Ectodermal cell (in vitro differentiated cells): ENCODE measurements at regions not wholly inside any gene's neighbourhood (a gene's known extent, or its start where the extent isn't known, plus 50 kb on each side); places are given as distances from the start of the nearest gene placed in this dataset.
"Not testable (repeated sequence)": the region's sequence is repeated elsewhere in the genome, so short reads cannot be mapped to it uniquely, and the experiment has no call there.

ENCODE experiments used
- H3K27ac ChIP-seq: 2 replicates; pipeline ENCODE4 v1.7.0; 2013; ENCODE audit warnings: mild to moderate bottlenecking, low read depth, low read length; ENCODE audit not compliant: insufficient read depth, poor library complexity, severe bottlenecking
- H3K27me3 ChIP-seq: 2 replicates; pipeline ENCODE4 v1.7.0; 2013; ENCODE audit warnings: mild to moderate bottlenecking, low read length; ENCODE audit not compliant: insufficient read depth, control insufficient read depth, poor library complexity, severe bottlenecking
- H3K36me3 ChIP-seq: one replicate; pipeline ENCODE4 v1.7.0; 2013; ENCODE audit warnings: low read length; ENCODE audit not compliant: control insufficient read depth, insufficient read depth
- H3K4me1 ChIP-seq: one replicate; pipeline ENCODE4 v1.7.0; 2013; ENCODE audit warnings: low read length; ENCODE audit not compliant: control insufficient read depth, insufficient read depth
- H3K4me3 ChIP-seq: 2 replicates; pipeline ENCODE4 v1.7.0; 2013; ENCODE audit warnings: low read depth, low read length, control low read depth; ENCODE audit not compliant: insufficient read depth
- H3K9me3 ChIP-seq: 2 replicates; pipeline ENCODE4 v1.7.0; 2013; ENCODE audit warnings: mild to moderate bottlenecking, low read length, moderate library complexity; ENCODE audit not compliant: control insufficient read depth
- WGBS, 2 experiments: methylation state at CpG; one replicate each; pipeline ENCODE4 v1.1.7; 2013; ENCODE audit warnings: missing lambda C conversion rate in 2 of 2; 5-methylcytosine and 5-hydroxymethylcytosine counted together

DNA sequence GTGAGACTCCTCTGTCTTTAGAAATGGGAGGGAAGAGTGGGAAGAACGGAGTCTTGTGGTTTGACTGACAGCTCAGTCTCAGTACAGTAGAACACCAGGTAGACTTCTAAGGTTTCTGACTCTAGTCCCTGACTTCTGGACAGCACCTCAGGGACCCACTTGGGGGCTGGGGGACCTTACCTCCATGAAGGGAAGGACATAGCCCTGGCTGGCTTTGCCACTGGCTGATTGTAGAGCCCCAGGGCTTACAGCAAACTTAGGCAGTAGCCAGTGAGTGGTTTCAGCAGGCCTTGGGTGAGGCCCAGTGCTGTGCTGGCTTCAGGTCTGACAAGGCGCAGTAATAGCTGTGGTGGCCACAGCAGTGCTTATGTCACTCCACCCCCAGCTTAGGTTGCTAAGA is 290.0 kb upstream of the PRR16 start:
- H3K36me3 ChIP-seq, result no peaks in the 10 kb centered on the region

DNA sequence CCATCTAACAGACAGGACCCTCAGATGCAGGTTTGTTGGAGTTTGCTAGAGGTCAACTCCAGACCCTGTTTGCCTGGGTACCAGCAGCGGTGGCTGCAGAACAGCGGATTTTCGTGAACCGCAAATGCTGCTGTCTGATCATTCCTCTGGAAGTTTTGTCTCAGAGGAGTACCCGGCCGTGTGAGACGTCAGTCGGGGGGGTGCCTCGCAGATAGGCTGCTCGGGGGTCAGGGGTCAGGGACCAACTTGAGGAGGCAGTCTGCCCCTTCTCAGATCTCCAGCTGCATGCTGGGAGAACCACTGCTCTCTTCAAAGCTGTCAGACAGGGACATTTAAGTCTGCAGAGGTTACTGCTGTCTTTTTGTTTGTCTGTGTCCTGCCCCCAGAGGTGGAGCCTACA is 282.9 kb upstream of the PRR16 start:
- not testable (repeated sequence) for H3K36me3 ChIP-seq, H3K27ac ChIP-seq, H3K9me3 ChIP-seq, H3K4me3 ChIP-seq, H3K4me1 ChIP-seq, H3K27me3 ChIP-seq
- WGBS, 2 experiments, result 96% methylated on average over 10 of the region's 10 CpGs

More for the DNA sequence above, 290.0 kb upstream of the PRR16 start:
- Histone ChIP-seq H3K9me3 (no peaks in the 10 kb centered on the region), H3K4me3 (no peak overlapping the region), H3K27ac (no peak overlapping the region), H3K27me3 (no peaks in the 10 kb centered on the region), H3K4me1 (no peaks in the 10 kb centered on the region)
- WGBS, 2 experiments, result 94 to 98% methylated on average over 2 of the region's 2 CpGs

DNA sequence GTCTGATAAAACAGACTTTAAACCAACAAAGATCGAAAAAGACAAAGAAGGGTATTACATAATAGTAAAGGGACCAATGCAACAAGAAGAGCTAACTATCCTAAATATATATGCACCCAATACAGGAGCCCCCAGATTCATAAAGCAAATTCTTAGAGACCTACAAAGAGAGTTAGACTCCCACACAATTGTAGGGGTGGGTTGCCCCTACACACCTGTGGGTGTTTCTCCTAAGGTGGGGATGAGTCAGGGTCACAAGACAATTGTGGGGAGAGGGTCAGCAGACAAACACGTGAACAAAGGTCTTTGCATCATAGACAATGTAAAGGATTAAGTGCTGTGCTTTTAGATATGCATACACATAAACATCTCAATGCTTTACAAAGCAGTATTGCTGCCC is 269.4 kb upstream of the PRR16 start:
- not testable (repeated sequence) for H3K4me1 ChIP-seq, H3K9me3 ChIP-seq, H3K27ac ChIP-seq, H3K27me3 ChIP-seq, H3K36me3 ChIP-seq, H3K4me3 ChIP-seq
- 67 to 83% methylated on average over 1 of the region's 2 CpGs for WGBS, 2 experiments

DNA sequence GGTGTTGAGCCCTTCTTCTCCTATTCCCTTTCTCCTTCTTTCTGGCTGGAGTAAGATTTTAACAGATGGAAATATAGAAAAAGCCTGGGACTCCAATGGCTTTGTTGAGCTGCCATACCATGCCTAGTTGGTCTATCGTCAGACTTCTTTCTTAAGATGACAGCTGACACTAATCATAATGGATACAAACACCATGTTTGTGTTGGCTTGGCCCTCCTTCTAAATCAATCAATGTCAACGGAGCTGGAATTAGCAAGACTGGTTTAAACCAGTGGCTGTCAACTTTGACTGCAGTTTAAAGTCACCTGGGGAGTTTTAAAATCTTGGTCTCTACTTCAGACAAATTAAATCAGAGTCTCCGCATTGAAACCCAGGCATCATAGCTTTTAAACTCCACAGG is 264.5 kb upstream of the PRR16 start:
- H3K27ac ChIP-seq, result peak overlapping the region; percentile 36
- no peaks in the 10 kb centered on the region for H3K4me1 ChIP-seq
- no peaks in the 10 kb centered on the region for H3K36me3 ChIP-seq
- H3K27me3 ChIP-seq, result no peaks in the 10 kb centered on the region
- 83 to 86% methylated on average over 3 of the region's 3 CpGs for WGBS, 2 experiments
- H3K4me3 ChIP-seq, result no peak overlapping the region
- no peaks in the 10 kb centered on the region for H3K9me3 ChIP-seq

DNA sequence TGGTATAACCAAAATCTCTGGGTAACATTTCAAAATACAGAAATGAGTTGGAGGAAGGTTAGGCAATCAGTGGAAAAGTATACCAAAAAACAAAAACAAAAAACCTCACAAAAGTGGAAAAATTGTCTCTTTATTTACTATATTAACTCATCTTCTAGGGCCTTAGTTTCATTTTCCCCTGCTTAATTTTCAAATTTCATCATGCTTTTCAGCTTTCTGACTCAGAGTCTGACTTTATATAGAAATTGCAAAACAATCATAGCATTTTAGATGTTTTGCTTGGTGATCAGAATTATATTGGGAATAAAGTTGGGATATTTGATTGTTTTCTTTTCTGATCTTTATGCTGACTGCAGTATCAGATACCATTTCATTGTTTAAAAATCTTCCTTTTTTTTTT is 257.0 kb upstream of the PRR16 start:
- no peak overlapping the region for H3K27ac ChIP-seq
- no peak overlapping the region for H3K4me3 ChIP-seq
- no peaks in the 10 kb centered on the region for H3K4me1 ChIP-seq

DNA sequence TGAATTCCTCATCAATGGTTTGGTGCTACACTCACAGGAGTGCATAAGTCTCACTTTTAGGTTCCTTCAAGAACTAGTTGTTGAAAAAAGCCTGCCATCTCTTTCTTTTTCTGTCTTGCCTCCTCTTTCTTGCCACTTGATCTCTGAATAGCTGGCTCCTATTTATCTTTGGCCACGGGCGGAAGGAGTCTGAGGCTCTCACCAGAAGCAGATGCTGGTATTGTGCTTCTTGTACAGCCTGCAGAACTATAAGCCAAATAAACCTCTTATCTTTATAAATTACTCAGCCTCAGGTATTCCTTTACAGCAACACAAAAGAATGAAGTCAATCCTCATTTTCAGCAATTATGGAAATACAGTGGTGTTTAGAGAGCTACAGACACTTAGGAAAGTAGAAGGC is 247.1 kb upstream of the PRR16 start:
- Histone ChIP-seq H3K9me3 (no peaks in the 10 kb centered on the region), H3K36me3 (no peaks in the 10 kb centered on the region), H3K4me3 (no peak overlapping the region), H3K27me3 (no peaks in the 10 kb centered on the region), H3K27ac (no peak overlapping the region), H3K4me1 (no peaks in the 10 kb centered on the region)
- 94% methylated on average over 2 of the region's 2 CpGs for WGBS, 2 experiments

More for the DNA sequence above, 257.0 kb upstream of the PRR16 start:
- no peaks in the 10 kb centered on the region for H3K9me3 ChIP-seq
- H3K27me3 ChIP-seq, result no peaks in the 10 kb centered on the region
- H3K36me3 ChIP-seq, result no peaks in the 10 kb centered on the region

DNA sequence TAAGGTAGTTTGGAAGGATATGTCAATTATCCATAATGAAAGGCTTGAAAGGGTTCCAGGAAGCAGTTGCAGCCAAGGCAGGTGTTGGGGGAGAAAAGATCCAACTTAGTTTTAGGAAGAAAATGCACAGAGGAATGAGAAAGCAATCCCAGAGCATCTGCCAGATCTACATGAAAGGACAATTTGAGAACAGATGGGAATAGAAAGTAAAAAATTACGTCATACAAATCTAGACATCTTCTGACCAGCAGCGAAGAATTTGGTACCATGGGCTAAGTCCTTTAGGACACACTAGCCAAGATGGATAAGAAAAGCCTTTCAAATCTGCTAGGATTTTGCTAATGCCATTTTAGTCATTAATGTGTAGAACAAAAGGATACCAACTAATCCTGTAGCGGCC is 244.1 kb upstream of the PRR16 start:
- Histone ChIP-seq H3K27me3 (no peaks in the 10 kb centered on the region), H3K4me1 (no peaks in the 10 kb centered on the region), H3K4me3 (no peak overlapping the region), H3K36me3 (no peaks in the 10 kb centered on the region), H3K9me3 (no peaks in the 10 kb centered on the region), H3K27ac (no peak overlapping the region)
- WGBS, 2 experiments, result 98% methylated on average over 3 of the region's 3 CpGs

DNA sequence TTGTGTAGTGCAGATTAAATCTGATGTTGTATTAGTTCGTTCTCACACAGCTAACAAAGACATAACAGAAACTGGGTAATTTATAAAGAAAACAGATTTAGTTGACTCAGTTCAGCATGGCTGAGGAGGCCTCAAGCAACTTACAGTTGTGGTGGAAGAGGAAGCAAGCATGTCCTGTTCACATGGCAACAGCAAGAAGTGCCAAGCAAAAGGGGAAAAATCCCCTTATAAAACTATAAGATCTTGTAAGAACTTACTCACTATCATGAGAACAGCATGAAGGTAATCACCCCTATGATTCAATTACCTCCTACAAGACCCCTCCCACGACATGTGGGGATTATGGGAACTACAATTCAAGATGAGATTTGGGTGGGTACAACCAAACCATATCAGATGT is 238.6 kb upstream of the PRR16 start:
- no peaks in the 10 kb centered on the region for H3K27me3 ChIP-seq
- H3K36me3 ChIP-seq, result no peaks in the 10 kb centered on the region
- no peaks in the 10 kb centered on the region for H3K9me3 ChIP-seq
- H3K27ac ChIP-seq, result no peak overlapping the region
- 90% methylated on average over 2 of the region's 2 CpGs; no CpG with 5 or more reads in 1 of the 2 experiments for WGBS, 2 experiments
- H3K4me1 ChIP-seq, result no peaks in the 10 kb centered on the region
- no peak overlapping the region for H3K4me3 ChIP-seq

DNA sequence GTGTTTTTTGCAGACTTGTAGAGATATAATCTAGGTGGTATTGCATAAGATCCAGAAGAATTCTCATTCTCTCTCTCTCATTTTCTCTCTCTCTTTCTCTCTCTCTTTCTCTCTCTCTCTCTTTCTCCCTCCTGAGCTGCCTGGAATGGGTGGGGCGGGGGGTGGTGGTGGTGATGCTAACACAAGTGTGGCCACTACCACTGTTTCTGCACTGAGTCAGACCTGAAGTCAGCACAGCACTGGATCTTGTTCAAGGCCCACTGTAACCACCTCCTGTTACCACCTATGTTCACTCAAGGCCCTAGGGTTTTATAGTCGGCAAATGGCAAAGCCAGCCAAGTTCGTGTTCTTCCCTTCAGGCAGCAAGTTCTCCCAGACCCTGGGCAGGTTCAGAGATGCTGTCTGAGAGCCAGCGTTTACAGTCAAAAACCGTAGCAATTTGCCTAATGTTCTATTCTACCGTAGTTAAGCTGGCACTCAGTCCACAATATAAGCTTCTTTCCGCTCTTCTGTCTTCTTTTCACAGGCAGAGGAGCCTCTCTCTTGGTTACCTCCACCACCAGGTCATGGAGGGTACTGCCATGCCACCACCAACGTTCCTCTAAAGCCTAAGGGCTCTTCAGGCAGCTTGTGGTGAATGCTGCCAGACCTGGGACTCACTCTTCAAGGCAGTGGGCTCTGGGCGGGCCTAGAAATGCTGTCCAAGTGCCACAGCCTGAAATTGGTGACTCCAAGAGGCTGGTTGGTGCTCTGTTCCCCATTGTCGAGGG is 235.7 kb upstream of the PRR16 start:
- Histone ChIP-seq H3K36me3 (no peaks in the 10 kb centered on the region), H3K9me3 (no peaks in the 10 kb centered on the region), H3K27ac (no peak overlapping the region), H3K4me1 (no peaks in the 10 kb centered on the region), H3K4me3 (no peak overlapping the region), H3K27me3 (no peaks in the 10 kb centered on the region)
- 91% methylated on average over 10 of the region's 10 CpGs for WGBS, 2 experiments

DNA sequence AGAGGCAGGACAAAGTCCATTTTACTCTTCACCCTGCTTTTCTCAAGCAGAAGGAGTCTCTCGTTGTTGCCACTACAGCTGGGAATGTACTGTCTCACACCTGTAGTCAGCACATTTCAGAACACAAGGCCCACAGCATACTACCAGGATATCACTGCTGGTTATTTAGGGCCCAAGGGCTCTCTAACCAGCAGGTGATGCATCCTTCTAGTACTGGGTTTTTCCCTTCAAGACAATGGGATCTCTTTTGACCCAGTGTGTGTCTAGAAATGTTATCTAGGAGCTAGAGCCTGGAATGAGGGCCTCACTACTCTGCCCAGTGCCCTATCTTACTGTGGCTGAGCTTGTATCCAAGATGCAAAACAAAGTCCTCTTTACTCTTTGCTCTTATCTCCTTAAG is 235.1 kb upstream of the PRR16 start:
- no peak overlapping the region for H3K4me3 ChIP-seq
- no peaks in the 10 kb centered on the region for H3K4me1 ChIP-seq
- no peaks in the 10 kb centered on the region for H3K9me3 ChIP-seq
- H3K27me3 ChIP-seq, result no peaks in the 10 kb centered on the region
- WGBS, 2 experiments, result 96 to 97% methylated on average over 1 of the region's 1 CpG
- no peaks in the 10 kb centered on the region for H3K36me3 ChIP-seq
- no peak overlapping the region for H3K27ac ChIP-seq

DNA sequence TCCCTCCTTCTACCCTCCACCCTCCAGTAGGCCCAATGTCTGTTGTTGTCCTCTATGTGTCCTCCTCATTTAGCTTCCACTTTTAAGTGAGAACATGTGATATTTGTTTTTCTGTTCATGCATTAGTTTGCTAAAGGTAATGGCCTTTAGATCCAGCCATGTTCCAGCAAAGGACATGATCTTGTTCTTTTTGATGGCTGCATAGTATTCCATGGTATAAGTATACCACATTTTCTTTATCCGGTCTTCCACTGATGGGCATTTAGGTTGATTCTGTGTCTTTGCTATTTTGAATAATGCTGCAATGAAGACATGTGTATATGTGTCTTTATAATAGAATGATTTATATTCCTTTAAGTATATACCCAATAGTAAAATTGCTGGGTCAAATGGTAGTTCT is 232.5 kb upstream of the PRR16 start:
- Histone ChIP-seq H3K4me1 (no peaks in the 10 kb centered on the region), H3K36me3 (no peaks in the 10 kb centered on the region), H3K4me3 (no peak overlapping the region), H3K9me3 (no peaks in the 10 kb centered on the region), H3K27me3 (no peaks in the 10 kb centered on the region), H3K27ac (no peak overlapping the region)
- WGBS, 2 experiments, result 83% methylated on average over 1 of the region's 1 CpG; no CpG with 5 or more reads in 1 of the 2 experiments
